ENCODE measurements at regions not wholly inside any gene's neighbourhood (a gene's known extent, or its start where the extent isn't known, plus 50 kb on each side); places are given as distances from the start of the nearest gene placed in this dataset.

- intact Hi-C loops (cut with micrococcal nuclease) = no loop called here
- DNase-seq (no peak), ATAC-seq (ENCODE audit: low read depth) (no peak)
- Mint-ChIP-seq H3K9me3 (no peaks in the 10 kb centered on the region), H3K4me1 (no peaks in the 10 kb centered on the region), H3K36me3 (ENCODE audit: low read depth) (no peaks in the 10 kb centered on the region), H3K27me3 (no peaks in the 10 kb centered on the region), H3K4me3 (no peak overlapping the region), H3K27ac (no peak overlapping the region)
- ChIA-PET CTCF (no interaction called here), POLR2A (interaction anchor here (0.6 kb wide), 1 partner anchor 255 kb away, joined by 6 read pairs; no protein-coding TSS in a partner anchor)
- TF ChIP-seq CTCF (IDR thresholded peaks at IDR 0.05) = no peak
These were observed 268.0 kb upstream of the PROK2 start for GRCh38 chr3:72052841-72053409.

- no peaks in the 10 kb centered on the region for H3K9me3 Mint-ChIP-seq
- intact Hi-C loops (cut with micrococcal nuclease) = no loop called here
- no peak for ATAC-seq (ENCODE audit: low read depth)
- H3K27ac Mint-ChIP-seq = no peak overlapping the region
- DNase-seq = no peak
- no peak for TF ChIP-seq CTCF (IDR thresholded peaks at IDR 0.05)
- H3K36me3 Mint-ChIP-seq (ENCODE audit: low read depth) = no peaks in the 10 kb centered on the region
- ChIA-PET POLR2A (no interaction called here), CTCF (no interaction called here)
- no peak overlapping the region for H3K4me3 Mint-ChIP-seq
- H3K4me1 Mint-ChIP-seq = no peaks in the 10 kb centered on the region
- H3K27me3 Mint-ChIP-seq = no peaks in the 10 kb centered on the region
These were observed 265.8 kb upstream of the PROK2 start for GRCh38 chr3:72050771-72051170.

GRCh38 chr3:72050048-72050632 lies 265.2 kb upstream of the PROK2 start:
- no peak for TF ChIP-seq CTCF (IDR thresholded peaks at IDR 0.05)
- no peak overlapping the region for H3K27ac Mint-ChIP-seq
- intact Hi-C loops (cut with micrococcal nuclease) = no loop called here
- no peak overlapping the region for H3K4me3 Mint-ChIP-seq
- no peaks in the 10 kb centered on the region for H3K36me3 Mint-ChIP-seq (ENCODE audit: low read depth)
- POLR2A ChIA-PET = no interaction called here
- no peaks in the 10 kb centered on the region for H3K4me1 Mint-ChIP-seq
- ATAC-seq (ENCODE audit: low read depth) = no peak
- no peaks in the 10 kb centered on the region for H3K9me3 Mint-ChIP-seq
- CTCF ChIA-PET = no interaction called here
- DNase-seq = no peak
- H3K27me3 Mint-ChIP-seq = no peaks in the 10 kb centered on the region

GRCh38 chr3:72049300-72049699 lies 264.4 kb upstream of the PROK2 start:
- ATAC-seq (ENCODE audit: low read depth) (no peak), DNase-seq (no peak)
- H3K27me3 Mint-ChIP-seq = no peaks in the 10 kb centered on the region
- ChIA-PET POLR2A (interaction anchor here (0.7 kb wide), 1 partner anchor 66 kb away, joined by 4 read pairs; no protein-coding TSS in a partner anchor), CTCF (no interaction called here)
- H3K4me1 Mint-ChIP-seq = no peaks in the 10 kb centered on the region
- H3K9me3 Mint-ChIP-seq = no peaks in the 10 kb centered on the region
- no peak overlapping the region for H3K27ac Mint-ChIP-seq
- no peak overlapping the region for H3K4me3 Mint-ChIP-seq
- TF ChIP-seq CTCF (IDR thresholded peaks at IDR 0.05) = no peak
- no peaks in the 10 kb centered on the region for H3K36me3 Mint-ChIP-seq (ENCODE audit: low read depth)
- intact Hi-C loops (cut with micrococcal nuclease) = no loop called here

- H3K4me3 Mint-ChIP-seq = no peak overlapping the region
- POLR2A ChIA-PET = interaction anchor here (0.7 kb wide), 1 partner anchor 66 kb away, joined by 4 read pairs; no protein-coding TSS in a partner anchor
- H3K9me3 Mint-ChIP-seq = no peaks in the 10 kb centered on the region
- H3K27ac Mint-ChIP-seq = no peak overlapping the region
- no peaks in the 10 kb centered on the region for H3K36me3 Mint-ChIP-seq (ENCODE audit: low read depth)
- TF ChIP-seq CTCF (IDR thresholded peaks at IDR 0.05) = no peak
- ATAC-seq (ENCODE audit: low read depth) = no peak
- H3K27me3 Mint-ChIP-seq = no peaks in the 10 kb centered on the region
- no peaks in the 10 kb centered on the region for H3K4me1 Mint-ChIP-seq
- CTCF ChIA-PET = no interaction called here
- no peak for DNase-seq
- intact Hi-C loops (cut with micrococcal nuclease) = no loop called here
These were observed 263.9 kb upstream of the PROK2 start for GRCh38 chr3:72048873-72049272.
